GM12875 (cell line): ENCODE measurements at regions not wholly inside any gene's neighbourhood (a gene's known extent, or its start where the extent isn't known, plus 50 kb on each side); places are given as distances from the start of the nearest gene placed in this dataset.

Experiments used
- H3K4me3 ChIP-seq: one replicate; pipeline ENCODE4 v1.5.1; 2011; ENCODE audit warnings: low read depth, low read length, control low read depth
- TF ChIP-seq, protein P1 (sequence below): IDR thresholded peaks from 2 replicates; pipeline ENCODE4 v1.5.1; 2011; ENCODE audit warnings: low read depth, mild to moderate bottlenecking, control low read depth, inconsistent platforms, low read length, moderate library complexity, borderline replicate concordance; ENCODE audit not compliant: insufficient read depth

DNA sequence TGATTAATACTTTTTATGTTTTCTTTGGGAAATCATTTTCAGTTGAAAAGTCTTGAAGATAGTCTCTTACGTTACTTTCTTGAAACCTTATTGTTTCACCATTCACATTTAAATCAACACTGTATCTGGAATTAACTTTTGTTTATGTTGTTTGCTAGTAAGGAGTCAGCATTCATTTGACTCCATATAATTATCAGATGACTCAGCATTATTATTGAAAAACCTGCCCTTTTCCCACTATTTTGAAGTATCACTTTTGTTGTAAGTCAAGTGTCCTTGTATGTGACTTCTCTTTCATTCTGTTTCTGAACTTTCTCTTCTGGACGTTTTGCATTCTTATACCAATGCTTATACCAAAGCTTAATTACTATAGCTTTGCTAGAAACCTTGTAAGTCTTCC lies 186.1 kb upstream of the KLF12 start:
- no peak overlapping the region for H3K4me3 ChIP-seq
- TF ChIP-seq, protein P1, sequence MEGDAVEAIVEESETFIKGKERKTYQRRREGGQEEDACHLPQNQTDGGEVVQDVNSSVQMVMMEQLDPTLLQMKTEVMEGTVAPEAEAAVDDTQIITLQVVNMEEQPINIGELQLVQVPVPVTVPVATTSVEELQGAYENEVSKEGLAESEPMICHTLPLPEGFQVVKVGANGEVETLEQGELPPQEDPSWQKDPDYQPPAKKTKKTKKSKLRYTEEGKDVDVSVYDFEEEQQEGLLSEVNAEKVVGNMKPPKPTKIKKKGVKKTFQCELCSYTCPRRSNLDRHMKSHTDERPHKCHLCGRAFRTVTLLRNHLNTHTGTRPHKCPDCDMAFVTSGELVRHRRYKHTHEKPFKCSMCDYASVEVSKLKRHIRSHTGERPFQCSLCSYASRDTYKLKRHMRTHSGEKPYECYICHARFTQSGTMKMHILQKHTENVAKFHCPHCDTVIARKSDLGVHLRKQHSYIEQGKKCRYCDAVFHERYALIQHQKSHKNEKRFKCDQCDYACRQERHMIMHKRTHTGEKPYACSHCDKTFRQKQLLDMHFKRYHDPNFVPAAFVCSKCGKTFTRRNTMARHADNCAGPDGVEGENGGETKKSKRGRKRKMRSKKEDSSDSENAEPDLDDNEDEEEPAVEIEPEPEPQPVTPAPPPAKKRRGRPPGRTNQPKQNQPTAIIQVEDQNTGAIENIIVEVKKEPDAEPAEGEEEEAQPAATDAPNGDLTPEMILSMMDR, result no peak

DNA sequence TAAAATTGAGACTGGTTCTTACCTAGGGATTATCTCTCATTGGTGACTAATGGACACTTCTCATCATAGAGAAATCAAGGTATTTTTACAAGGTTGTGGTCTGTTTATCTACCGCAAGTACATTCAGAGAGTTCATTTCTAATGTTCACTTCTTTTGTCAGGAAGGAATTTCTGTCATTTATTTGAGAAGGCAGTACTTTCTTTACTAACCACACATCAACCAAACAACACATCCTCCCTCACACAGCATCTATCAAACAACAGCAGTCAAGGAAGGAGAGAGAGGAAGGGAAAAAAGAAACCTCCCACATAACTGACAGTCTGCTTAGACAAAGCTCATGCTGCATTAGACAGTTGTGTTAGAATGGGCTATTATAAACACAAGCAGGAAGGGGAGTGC lies 182.3 kb upstream of the KLF12 start:
- TF ChIP-seq, protein P1, result no peak

DNA sequence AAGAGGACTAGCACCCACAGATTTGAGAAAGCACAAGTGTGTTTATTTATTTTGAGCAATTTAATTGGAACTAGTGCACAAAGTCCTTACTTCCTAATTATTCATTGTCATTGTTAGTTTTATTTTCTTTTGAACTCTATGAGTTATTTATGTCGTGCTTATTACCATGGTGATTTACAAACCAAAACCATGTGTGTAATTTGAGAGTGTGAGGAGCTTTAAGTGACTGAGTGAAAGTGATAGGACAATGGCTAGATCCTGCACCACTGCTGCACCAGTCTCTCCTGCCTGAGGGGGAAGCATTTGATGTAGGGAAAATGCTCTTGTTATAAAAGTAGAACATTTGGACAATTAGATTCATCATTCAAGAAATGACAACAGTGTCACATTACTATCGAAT lies 172.3 kb upstream of the KLF12 start:
- H3K4me3 ChIP-seq, result no peak overlapping the region
- TF ChIP-seq, protein P1, result no peak

More for the DNA sequence above, 182.3 kb upstream of the KLF12 start:
- H3K4me3 ChIP-seq, result no peak overlapping the region

DNA sequence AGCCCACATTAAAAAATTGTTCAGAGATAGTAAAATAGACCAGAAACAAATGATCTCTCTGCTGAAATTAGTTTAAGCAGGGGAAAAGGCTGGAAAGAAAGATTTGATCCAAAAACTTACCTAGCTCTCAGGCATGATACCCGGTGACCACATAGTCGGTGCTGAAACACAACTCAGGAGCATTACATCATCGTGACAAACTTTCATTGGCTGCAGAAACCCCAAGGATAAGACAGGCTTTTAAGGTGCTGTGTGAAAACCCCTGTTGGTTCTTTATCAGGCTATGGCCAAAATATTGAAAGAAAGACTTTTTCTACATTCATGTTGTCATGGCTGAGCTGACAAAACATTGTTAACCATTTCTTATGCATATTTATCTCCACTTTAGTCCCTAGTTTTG lies 171.7 kb upstream of the KLF12 start:
- TF ChIP-seq, protein P1, result no peak
- no peak overlapping the region for H3K4me3 ChIP-seq

DNA sequence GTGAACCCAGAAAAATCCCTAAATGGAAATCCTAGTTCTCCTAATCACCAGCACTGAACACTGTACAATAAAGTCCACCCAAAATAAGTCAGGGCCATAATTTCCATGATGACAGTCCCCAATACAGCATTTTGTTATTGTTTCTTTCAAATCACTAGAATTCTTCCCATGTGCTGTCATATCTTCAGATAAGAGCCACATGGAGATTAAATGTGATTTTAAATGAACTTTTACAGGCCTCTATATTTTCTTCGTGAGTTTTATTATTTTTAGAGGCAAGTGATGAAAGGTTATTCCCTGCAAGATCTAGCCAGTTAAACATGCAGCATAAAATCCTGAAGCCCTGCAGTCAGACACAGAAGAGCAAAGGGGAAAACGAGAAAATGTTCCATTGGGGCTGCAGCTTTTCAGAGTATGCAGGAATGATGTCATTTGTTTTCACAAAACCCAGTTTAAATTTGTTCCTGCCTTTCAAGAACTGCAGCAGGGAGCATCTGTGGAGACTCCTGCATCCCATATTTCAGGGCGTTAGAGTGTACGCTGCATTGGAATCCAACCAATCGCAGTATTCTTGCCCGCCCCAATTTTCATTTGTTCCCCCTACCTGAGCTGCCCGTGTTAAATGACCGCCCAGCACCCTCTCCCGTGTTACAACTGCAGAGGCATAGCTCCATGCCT lies 167.2 kb upstream of the KLF12 start:
- no peak overlapping the region for H3K4me3 ChIP-seq
- TF ChIP-seq, protein P1, result no peak

DNA sequence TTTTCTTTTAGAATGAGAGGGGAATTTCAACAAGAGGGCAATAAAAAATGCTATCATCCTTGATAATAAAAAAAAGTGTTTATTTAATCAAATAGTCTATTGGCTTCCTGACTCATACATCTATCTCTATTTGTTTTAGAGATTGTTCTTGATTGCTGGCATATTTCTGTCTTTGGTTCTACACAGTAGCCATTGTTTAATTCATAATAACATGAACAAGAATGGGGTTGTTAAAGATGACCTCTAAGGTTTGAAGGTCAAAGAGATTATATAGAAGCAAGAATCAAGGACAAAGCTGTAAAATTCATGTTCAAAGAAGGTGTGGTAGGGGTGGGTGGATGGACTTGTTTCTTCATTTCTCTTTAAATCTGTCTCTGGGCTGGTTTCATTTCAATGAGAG lies 166.0 kb upstream of the KLF12 start:
- no peak overlapping the region for H3K4me3 ChIP-seq
- TF ChIP-seq, protein P1, result no peak

DNA sequence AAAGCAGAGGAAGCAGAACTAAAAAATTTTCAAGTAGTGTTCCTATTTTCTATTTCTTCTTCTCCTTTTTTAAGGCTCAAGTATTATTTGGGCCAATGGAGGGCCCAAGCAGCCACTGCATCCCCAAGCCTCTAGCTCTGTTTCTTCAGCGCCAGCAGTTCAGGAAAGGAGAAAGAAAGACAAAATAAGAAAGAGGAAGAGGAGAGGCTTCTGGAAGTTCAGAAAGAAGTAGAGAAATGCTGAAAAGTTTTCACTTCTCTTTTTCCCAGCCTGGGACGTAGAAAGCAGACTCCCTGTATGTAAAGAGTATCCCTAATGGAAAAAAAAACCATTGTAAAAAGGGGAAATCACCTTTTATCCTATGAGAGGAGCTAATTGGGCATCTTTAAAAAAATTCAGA lies 165.5 kb upstream of the KLF12 start:
- TF ChIP-seq, protein P1, result no peak

More for the DNA sequence above, 165.5 kb upstream of the KLF12 start:
- H3K4me3 ChIP-seq, result no peak overlapping the region
